Stimulated activated CD8-positive, alpha-beta memory T cell treated with anti-CD3 and anti-CD28 coated beads, Interleukin-4, amount 100 ng/mL, for 24 hours (primary cell): ENCODE measurements at regions not wholly inside any gene's neighbourhood (a gene's known extent, or its start where the extent isn't known, plus 50 kb on each side); places are given as distances from the start of the nearest gene placed in this dataset.
"Not testable (repeated sequence)": the region's sequence is repeated elsewhere in the genome, so short reads cannot be mapped to it uniquely, and the experiment has no call there.

Experiments used
- DNase-seq: peaks from one replicate; pipeline ENCODE4 v3.0.0-alpha.2; 2020; ENCODE audit warnings: low read depth

- DNase-seq, result not testable (repeated sequence)
Observed at GRCh38 chr17:64800987-64801386, 118.3 kb downstream of the LRRC37A3 start.

GRCh38 chr17:64800361-64800895, 118.8 kb downstream of the LRRC37A3 start:
- not testable (repeated sequence) for DNase-seq

GRCh38 chr17:64799543-64800188, 119.6 kb downstream of the LRRC37A3 start:
- DNase-seq, result not testable (repeated sequence)

- not testable (repeated sequence) for DNase-seq
Observed at GRCh38 chr17:64798961-64799360, 120.3 kb downstream of the LRRC37A3 start.

- not testable (repeated sequence) for DNase-seq
Observed at GRCh38 chr17:64798489-64798790, 120.8 kb downstream of the LRRC37A3 start.

- not testable (repeated sequence) for DNase-seq
Observed at GRCh38 chr17:64797746-64798488, 121.4 kb downstream of the LRRC37A3 start.

GRCh38 chr17:64795342-64795741, 123.9 kb downstream of the LRRC37A3 start:
- not testable (repeated sequence) for DNase-seq

GRCh38 chr17:64794548-64795274, 124.6 kb downstream of the LRRC37A3 start:
- DNase-seq, result not testable (repeated sequence)

- not testable (repeated sequence) for DNase-seq
Observed at GRCh38 chr17:64794113-64794512, 125.2 kb downstream of the LRRC37A3 start.

- not testable (repeated sequence) for DNase-seq
Observed at GRCh38 chr17:64792793-64793575, 126.3 kb downstream of the LRRC37A3 start.

- not testable (repeated sequence) for DNase-seq
Observed at GRCh38 chr17:64792276-64792675, 127.0 kb downstream of the LRRC37A3 start.

GRCh38 chr17:64791691-64792090, 127.6 kb downstream of the LRRC37A3 start:
- not testable (repeated sequence) for DNase-seq

- not testable (repeated sequence) for DNase-seq
Observed at GRCh38 chr17:64791226-64791625, 128.1 kb downstream of the LRRC37A3 start.

- DNase-seq, result not testable (repeated sequence)
Observed at GRCh38 chr17:64790690-64791089, 128.6 kb upstream of the SMURF2 start.

GRCh38 chr17:64790193-64790592, 128.1 kb upstream of the SMURF2 start:
- DNase-seq, result not testable (repeated sequence)

- not testable (repeated sequence) for DNase-seq
Observed at GRCh38 chr17:64789061-64789445, 126.9 kb upstream of the SMURF2 start.

- no peak for DNase-seq
Observed at GRCh38 chr17:64788286-64789060, 126.4 kb upstream of the SMURF2 start.

- DNase-seq, result no peak
Observed at GRCh38 chr17:64787921-64788271, 125.8 kb upstream of the SMURF2 start.

GRCh38 chr17:64787255-64787920, 125.3 kb upstream of the SMURF2 start:
- no peak for DNase-seq

GRCh38 chr17:64786337-64786736, 124.2 kb upstream of the SMURF2 start:
- DNase-seq, result no peak

- DNase-seq, result no peak
Observed at GRCh38 chr17:64785011-64785421, 122.9 kb upstream of the SMURF2 start.
